ENCODE measurements at regions not wholly inside any gene's neighbourhood (a gene's known extent, or its start where the extent isn't known, plus 50 kb on each side); places are given as distances from the start of the nearest gene placed in this dataset.

- no peak for DNase-seq
Measured at GRCh38 chrX:16516232-16516876, 133.6 kb upstream of the S100G start.

- DNase-seq: no peak
Measured at GRCh38 chrX:16517039-16517605, 132.8 kb upstream of the S100G start.

GRCh38 chrX:16518131-16518530, 131.8 kb upstream of the S100G start:
- DNase-seq: no peak

GRCh38 chrX:16524316-16524715, 125.6 kb upstream of the S100G start:
- no peak for DNase-seq

GRCh38 chrX:16526003-16526402, 124.0 kb upstream of the S100G start:
- DNase-seq: no peak

- DNase-seq: no peak
Measured at GRCh38 chrX:16528620-16529019, 121.3 kb upstream of the S100G start.
